COLO668 (cell line): ENCODE measurements at regions not wholly inside any gene's neighbourhood (a gene's known extent, or its start where the extent isn't known, plus 50 kb on each side); places are given as distances from the start of the nearest gene placed in this dataset.
A peak's percentile ranks its signal among the peaks of the same experiment; 100 is the strongest.
"Not testable (repeated sequence)": the region's sequence is repeated elsewhere in the genome, so short reads cannot be mapped to it uniquely, and the experiment has no call there.

ENCODE experiments used
- DNase-seq: peaks from one replicate; lab custom pipeline; 2025; ENCODE audit not compliant: unreplicated experiment; lab: John Stamatoyannopoulos, UW

DNA sequence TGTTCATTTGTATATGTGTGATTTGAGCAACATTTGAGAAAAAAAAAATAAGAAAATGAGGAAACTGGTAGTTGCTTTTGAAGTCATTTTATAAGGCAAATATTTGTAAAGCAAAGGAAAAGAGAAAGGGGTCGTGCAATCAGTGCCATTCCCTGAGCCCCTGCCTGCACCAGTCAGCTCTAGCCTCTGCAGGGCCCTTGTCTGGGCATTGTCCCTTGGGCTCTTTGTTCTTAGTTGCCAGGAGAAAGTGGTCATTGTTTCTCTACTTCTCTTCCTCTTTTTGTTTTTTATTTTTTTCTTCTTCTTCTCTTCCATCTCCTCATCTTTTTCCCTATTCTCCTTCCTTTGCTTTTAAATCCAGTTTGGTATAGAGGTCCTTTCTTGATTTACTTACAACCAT lies 175.3 kb upstream of the CREB1 start:
- no peak for DNase-seq

DNA sequence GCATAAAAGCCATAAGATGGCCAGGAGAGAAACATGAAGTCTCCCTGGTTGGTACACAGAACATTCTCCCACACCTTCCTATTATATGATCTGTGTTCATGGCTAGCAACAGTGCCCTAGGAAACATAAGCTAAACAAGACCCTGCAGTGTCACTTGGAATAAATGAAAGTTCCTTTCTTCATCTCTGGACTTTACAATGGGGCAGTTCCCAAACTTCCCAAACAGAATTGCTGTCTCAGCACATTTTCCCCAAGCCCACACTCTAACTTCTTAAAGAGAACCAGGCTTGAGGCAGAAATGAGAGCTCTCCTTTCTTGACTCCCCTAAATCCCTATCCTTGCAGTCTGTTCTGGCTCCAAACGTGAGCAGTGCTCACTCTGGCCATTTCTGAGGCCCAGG lies 173.2 kb upstream of the CREB1 start:
- DNase-seq: no peak

DNA sequence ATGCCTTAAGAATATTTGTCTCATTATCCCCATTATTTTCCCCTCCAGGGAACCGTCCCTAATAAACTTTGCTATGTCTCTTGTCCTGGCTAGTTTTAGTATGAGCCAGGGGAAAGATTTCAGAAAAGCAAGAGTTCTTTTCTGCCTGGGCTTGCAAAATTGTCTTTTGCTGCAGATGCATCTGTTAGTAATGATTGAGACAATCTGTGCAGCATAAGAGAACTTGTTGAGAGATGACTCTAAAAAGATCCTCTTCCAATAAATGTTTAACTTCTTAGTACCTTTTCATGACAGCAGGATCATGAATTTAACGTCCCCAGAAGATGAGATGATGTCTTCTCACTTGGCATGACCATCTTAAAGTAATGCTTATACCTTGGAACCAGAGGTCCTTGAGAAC lies 172.5 kb upstream of the CREB1 start:
- no peak for DNase-seq

DNA sequence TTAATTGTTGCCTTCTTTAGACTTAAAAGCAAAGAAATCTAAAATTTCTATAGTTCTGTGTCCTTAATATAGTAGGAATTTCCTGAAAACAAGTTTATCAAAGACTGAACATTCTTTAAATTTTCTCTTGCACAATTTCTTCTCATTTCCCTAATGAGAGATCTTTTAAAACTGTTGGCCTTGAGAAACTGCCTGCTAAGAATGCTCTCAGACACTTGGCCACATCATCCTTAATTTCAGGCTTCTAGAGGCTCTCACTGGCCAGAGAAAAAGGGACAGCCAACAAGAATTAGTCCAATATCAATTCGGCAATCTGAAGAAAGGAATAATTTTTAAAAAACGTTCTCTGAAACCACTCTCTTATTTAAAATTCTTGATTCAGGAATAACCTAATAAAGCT lies 167.0 kb upstream of the CREB1 start:
- no peak for DNase-seq

DNA sequence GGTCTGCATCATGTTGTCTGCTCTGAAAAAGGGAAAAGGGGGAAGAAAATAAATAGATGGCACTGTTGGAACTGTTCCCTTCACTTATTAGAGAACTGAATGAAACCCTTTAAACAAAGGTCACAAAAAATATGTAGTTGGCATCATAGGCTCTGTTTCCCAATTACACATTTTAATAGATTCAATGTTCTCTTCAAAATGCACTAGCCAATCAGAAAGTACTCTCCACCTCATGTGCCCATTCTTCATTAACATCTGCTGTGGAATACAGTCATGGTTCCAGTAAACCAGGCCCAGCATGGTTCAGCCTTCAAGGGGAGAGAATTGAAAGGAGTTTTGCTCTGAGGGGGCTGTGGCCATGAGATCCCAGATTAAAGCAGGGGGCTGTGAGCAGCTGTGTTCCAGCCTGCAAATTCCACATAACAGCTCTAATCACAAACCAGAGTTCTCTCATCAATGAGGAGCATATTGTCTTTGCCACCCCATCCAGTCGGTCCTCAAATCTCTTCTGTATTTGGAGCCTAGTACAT lies 165.9 kb upstream of the CREB1 start:
- no peak for DNase-seq

DNA sequence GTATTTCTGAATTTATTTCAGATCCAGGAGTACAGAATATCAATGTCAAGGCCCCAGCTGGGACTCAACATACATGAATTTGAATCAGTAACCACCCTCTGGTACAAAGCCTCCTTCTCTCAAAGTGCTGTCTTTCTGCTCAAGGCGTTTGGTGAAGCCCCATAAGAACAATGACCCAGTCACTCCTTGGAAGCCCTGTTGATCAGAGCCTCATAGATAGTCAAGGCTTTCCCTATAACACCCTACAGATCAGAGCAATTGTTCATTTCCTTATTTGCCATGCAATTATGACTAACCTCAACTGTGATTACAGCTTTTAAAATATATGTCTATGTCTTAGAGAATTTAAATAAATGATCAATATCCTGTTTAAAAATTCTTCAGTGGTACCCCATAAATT lies 159.1 kb upstream of the CREB1 start:
- DNase-seq: no peak

DNA sequence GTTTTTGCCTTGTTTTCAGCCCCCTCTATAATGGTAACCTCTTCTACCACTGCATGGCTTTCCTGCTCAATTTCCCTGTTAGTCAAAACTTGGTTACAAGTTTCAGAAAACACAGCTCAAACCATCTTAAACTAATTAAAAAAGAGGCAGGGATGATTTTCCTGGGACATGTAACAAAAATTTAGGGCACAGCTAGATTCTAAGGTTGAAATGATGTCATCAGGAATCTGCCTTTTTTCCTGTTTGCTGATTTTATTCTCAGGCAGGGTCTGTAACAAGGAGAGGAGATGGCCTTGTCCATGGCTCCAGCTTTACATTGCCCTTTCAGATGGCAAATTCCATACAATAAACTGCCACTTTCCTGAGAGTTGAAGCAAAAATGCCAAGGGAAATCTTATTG lies 157.9 kb upstream of the CREB1 start:
- DNase-seq: no peak

DNA sequence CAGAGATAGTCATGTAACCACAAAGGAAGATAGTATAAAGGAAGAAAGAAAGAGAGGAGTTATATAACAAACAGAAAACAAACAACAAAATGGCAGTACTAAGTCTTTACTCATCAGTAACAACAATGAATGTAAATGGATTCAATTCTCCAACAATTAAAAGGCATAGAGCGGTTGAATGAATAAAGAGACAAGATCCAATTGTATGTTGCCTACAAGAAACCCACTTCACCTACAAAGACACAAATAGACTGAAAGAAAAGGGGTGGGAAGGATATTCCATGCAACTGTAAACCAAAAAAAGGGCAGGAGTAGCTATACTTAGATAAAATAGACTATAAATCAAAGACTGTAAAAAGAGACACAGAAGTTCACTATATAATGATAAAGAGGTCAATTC lies 157.3 kb upstream of the CREB1 start:
- no peak for DNase-seq

DNA sequence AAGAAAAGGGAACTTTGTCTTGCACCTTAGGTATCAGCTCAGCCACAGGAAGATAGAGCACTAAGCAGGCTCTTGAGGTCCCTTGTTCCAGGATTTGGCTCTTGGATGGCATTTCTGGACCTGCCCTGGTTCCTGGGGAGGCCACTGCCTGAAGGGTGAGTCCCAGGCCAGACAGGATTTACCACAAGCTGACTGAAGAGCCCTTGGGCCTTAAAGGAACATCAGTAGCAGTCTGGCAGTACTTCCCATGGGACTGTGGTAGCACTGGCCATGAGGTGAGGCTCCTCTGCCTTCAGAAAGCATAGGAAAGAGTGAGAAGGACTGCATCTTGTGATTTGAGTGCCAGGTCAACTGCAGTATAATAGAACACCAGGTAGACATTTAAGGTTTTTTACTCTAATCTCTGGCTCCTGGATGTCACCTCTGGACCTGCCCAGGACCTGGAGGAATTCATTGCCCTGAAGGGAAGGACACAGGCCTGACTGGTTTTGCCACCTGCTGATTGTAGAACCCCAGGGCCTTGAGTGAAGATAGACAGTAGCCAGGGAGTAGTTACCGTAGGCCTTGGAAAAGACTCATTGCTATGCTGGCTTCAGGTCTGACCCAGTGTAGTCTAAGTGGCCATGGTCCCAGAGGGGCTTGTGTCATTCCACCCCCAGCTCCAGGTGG lies 154.4 kb upstream of the CREB1 start:
- no peak for DNase-seq

DNA sequence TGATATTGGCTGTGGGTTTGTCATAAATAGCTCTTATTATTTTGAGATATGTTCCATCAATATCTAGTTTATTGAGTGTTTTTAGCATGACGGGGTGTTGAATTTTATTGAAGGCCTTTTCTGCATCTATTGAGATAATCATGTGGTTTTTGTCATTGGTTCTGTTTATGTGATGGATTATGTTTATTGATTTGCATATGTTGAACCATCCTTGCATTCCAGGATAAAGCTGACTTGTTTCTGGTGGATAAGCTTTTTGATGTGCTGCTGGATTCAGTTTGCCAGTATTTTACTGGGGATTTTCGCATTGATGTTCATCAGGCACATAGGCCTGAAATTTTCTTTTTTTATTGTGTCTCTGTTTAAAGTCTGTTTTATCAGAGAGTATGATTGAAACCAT lies 151.1 kb upstream of the CREB1 start:
- not testable (repeated sequence) for DNase-seq

DNA sequence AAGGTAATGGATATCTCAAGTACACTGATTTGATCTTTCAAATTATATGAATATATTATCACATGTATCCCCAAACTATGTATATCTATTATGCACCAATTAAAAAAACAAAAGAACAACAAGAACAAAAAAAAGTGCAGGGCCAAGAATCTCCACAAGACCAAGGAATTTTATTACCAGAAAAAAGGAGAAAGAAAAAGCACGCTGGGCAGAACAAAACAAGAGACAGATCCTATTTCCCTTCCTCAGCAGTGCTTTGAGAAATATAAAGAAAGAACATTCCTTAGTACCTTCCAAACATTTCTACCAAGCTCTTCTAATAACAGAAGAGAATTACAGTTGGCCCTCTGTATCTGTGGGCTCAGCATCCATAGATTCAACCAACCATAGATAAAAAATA lies 144.7 kb upstream of the CREB1 start:
- DNase-seq: no peak

DNA sequence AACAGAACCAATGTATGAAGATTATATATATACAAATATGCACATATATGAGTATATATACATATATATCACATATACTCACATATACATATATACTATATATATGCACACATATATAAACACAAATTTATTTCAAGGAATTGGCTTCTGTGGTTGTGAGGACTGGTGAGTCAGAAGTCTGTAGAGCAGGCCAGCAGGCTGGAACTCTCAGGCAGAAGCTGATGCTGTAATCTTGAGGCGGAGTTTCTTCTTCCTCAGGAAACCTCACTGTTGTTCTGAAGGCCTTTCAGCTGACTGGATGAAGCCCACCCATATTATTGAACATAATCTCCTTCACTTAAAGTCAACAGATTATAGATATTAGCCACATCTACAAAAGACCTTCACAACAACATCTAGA lies 143.9 kb upstream of the CREB1 start:
- no peak for DNase-seq

DNA sequence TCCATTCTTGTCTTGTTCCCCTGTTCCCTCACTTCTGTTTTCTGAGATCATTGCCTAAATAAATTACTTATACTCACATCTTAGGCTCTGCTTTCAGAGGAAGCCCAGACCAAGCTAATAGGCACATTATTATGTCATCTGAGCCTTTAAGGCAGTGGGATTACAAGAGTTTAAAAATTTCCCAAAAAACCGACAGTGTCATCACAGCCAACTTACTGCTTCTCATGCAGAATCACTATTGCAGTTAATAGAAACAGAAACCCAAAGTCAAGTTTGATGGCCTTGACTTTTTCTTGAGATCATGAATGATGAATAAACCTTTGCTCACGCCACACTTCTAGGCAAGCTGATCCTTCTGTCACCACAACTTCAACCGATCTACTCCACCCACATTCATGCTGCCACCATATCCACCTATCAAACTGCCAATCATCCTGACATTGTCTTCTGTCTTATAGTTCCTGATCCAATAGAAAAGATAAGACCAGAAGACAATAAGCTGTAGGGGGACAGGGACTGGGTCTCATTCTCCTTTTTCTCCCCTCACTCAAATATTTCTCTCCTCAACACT lies 142.7 kb upstream of the CREB1 start:
- no peak for DNase-seq

DNA sequence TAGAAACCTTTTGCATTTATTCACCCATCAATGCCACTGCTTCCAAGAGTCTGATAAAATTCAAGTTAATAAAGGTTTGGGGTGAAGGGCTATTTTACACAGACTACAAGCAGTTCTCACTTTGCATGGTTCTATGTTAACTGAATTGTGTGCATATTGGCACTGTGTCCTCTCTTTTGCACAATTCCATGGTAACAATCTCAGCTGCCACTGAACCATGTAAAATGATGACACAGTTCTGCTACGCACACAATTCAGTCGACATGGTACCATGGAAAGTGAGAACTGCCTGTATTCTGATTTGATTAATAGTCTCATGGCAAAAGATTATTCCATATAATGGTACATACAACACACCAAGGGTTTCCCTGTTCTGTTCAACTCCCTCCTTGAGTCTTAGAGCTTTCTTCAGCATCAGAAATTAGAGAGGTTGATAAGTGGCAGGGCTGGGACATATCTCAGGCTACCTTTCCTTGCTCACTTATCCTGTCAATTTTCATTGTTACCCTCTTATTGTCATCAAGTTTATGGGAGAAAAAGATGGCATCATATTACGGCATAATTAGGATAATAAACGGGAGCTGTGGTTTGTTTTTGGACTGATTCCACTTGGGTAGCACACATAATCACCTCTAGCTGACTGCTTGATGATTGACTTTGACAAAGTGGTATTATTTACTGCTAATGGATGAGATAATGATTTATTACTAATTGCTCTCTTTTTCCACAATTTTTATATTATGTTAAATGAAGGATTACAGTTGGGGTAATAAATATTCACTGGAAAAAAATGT lies 139.3 kb upstream of the CREB1 start:
- DNase-seq: no peak

DNA sequence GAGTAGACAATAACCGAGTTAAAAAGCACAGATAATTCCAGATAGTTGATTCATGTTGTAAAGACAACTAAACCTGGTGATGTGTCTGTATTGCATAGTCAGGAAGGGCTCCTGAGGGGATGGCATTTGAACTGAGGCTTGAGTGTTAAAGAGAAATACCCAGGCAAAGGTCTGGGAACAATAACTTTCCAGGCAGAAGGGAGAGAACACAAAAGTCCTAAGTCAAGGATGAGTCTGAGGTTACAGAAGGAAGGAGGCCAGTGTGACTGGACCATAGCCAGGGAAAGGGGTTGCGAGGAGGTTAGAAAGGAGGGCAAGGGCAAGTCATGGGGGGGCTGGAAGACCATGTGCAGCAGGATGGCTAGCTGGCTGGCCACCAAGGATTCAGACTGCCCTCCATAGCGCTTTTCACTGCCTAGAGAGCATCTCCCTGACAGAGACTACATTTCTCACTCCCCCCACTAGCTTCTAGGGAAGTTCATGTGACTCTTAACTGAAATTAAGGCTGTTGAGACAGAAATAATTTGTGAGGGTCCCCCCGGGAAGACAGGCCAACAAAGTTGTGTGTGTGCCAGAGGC lies 135.5 kb upstream of the CREB1 start:
- no peak for DNase-seq

DNA sequence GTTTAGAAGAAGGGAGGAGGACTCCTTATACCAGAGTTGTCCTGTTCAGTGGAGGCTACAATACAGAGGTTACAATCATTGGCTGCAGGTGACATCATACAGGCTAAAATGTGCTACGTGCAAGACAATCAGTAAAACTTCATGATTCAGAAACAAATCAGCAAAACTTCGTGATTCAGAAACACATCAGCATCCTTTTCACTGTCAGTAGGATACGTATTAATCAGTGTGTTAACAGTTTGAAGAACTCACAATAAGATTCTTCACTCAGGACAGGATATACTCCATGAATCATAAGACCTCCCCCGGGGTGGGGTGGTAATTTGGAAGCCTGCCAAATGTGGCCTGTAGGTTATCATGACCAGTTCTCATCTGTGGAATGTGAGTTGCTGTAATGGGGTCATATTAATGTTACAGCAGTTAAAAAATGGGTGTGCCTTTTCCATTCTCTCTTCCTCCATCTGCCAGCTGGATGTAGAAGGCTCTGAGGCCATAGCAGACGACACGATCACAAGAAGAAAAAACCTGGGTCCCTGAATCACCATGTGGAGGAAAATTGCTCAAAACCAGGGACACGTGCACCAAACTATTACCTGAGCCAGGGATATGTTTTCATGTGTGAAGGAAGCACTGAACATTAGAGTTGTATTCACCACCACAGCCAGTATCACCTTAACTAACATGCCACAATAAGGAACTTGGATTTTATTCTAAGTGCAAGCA lies 134.8 kb upstream of the CREB1 start:
- DNase-seq: peak; percentile 36

DNA sequence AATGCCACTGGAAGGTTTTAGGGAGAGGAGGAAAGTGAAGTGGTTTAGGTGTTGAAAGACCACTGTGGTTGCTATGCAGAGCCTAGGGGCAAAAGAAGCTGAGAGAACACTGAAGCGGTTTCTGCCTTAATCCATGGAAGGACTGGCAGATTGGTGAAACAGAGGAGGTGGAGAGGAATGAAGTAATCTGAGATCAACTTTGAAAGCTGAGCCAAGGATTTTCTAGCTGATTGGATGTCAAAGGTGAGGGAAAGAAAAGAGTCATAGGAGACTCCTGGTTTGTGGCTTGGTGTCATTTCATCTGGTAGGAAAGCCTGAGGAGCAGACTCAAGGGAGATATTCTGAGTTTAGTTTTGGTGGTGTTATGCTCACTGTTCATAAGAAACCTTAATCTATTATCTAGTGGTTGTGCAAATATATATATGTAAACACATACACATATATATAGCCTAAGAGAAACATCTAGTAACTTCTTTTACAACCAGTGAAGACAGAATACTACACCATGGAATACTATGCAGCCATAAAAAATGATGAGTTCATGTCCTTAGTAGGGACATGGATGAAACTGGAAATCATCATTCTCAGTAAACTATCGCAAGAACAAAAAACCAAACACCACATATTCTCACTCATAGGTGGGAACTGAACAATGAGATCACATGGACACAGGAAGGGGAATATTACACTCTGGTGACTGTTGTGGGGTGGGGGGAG lies 134.1 kb upstream of the CREB1 start:
- no peak for DNase-seq

DNA sequence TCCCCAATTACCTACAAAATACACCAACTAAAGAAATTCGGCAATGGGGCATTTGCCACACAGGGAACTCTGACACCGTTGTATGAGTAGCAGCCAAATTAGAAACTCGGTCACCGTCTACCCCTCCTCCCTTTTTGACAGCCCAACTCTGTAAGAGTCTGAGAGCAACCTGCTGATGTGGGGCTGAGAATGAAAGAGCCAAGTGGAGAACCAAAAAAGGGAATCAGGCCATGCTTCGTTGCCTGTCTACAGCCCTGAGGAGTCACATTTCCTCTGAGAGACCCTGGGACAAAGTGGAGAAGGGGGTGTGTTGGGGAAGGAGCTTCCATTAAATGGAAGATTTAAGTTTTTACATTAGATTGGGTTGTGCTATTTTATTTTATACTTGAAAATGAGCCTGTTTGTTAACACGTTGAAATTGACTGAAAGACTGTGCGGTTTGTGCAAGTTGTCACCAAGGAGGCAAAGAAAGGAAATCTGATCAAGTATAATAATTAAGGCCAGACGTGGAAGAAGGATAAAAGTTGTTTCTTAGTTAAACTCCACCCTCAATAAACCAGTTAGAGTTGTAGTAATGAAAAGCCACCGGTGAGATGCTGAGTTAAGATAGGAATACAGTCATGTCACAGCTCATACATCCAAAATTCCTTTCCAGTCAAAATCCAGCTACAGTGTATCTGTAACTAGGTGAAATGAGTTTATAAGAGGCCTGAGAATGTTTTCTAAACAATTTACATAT lies 131.7 kb upstream of the CREB1 start:
- no peak for DNase-seq

DNA sequence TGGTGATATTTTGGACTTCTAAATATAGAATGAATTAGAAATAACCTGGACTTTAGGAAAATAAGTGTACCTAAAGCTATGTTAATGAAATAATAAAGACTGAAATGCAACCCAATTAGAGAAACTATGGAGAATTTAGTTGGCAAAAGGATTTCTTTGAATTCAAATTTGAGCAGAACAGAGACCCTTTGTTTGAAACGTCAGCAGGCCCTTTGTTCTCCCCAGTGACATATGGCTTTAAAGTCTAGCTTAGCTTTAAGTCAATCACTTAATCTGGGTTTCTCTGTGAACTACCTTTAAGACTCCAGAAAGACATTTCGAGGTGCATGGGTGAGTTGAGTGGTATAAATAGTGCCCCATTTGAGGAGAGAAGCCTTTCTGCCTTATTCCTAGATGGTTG lies 130.5 kb upstream of the CREB1 start:
- DNase-seq: no peak

DNA sequence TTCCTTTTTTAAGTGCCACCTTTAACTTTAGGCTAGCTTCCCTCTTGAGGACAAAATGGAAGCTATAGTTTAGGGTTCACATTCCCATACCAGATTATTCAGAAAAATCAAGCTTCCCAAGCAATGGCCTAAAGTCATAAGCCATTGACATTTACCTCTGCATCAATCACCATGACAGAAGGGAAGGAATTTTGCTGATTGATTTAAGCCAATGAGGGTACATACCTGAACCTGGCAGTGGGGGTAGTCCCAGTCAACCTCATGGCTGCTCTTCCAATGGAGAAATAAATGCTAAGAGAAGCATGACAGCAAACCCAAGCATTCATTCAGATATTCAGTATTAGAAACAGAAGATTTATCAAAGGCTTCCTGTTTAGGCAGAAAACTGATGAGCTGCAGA lies 128.4 kb upstream of the CREB1 start:
- DNase-seq: no peak
